ENCODE measurements at regions not wholly inside any gene's neighbourhood (a gene's known extent, or its start where the extent isn't known, plus 50 kb on each side); places are given as distances from the start of the nearest gene placed in this dataset.

DNA sequence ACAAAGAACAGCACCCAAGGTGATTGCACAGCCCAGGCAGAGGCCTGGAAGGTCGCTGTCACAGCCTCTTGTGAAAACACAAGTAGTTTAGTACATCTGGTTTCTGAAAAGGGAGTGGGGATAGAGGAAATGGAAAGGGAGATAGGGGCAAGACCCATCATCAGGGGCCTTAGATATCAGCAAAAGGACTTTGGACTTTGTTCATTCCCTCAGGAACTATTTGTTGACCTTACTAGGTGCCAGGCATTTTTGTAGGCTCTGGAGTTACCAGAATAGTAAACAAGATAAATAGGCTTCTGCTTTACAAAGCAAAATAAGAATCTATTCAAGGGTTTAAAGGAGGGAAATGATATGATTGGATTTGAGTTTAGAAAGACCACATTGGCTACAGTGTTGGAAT lies 199.4 kb upstream of the CDKN3 start:
- Mint-ChIP-seq H3K27ac (no peak overlapping the region), H3K4me1 (ENCODE audit: low read depth in 2 of 2) (no peaks in the 10 kb centered on the region), H3K9me3 (peaks cover 0 to 7% of the 10 kb centered on the region in 2 donors), H3K36me3 (ENCODE audit: insufficient read depth) (no peaks in the 10 kb centered on the region), H3K27me3 (no peaks in the 10 kb centered on the region), H3K4me3 (no peak overlapping the region)
- DNase-seq (no peak), ATAC-seq (replicated peaks) (no peak)

DNA sequence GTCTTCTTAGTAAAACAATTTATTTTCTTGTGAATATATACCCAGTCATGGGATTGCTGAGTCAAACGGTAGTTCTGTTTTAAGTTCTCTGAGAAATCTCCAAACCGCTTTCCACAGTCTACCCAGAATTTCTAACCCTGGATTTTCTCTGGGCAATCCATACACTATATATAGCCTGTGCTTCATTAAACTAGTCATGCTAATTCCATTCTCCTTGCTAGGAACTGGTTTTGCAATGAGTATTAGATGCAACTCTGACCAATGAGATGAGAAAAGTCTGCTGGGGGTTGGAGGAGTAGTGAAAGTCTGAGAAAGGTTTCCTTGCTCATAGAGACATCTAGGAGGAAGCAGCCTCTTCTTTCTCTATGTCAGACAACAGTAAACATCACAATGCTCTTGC lies 196.1 kb upstream of the CDKN3 start:
- Mint-ChIP-seq H3K4me3 (no peak overlapping the region), H3K9me3 (peaks cover 0 to 7% of the 10 kb centered on the region in 2 donors), H3K4me1 (ENCODE audit: low read depth in 2 of 2) (no peaks in the 10 kb centered on the region), H3K27ac (no peak overlapping the region), H3K36me3 (ENCODE audit: insufficient read depth) (no peaks in the 10 kb centered on the region), H3K27me3 (peaks cover 0 to 6% of the 10 kb centered on the region in 2 donors)
- no peak for DNase-seq
- no peak for ATAC-seq (replicated peaks)

DNA sequence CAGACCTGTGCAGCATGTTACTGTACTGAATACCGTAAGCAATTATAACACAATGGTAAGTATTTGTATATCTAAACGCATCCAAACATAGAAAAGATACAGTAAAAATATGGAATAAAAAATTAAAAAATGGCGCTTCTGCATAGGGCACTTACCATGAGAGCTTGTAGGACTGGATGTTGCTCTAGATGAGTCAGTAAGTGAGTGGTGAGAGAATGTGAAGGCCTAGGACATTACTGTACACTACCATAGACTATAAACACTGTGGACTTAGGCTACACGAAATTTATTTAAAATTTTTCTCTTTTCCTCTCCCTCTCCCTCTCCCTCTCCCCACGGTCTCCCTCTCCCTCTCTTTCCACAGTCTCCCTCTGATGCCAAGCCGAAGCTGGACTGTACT lies 194.5 kb upstream of the CDKN3 start:
- H3K27ac Mint-ChIP-seq = no peak overlapping the region
- H3K36me3 Mint-ChIP-seq (ENCODE audit: insufficient read depth) = no peaks in the 10 kb centered on the region
- ATAC-seq (replicated peaks) (no peak), DNase-seq (no peak)
- H3K27me3 Mint-ChIP-seq = peaks cover 0 to 6% of the 10 kb centered on the region in 2 donors
- no peak overlapping the region for H3K4me3 Mint-ChIP-seq
- no peaks in the 10 kb centered on the region for H3K4me1 Mint-ChIP-seq (ENCODE audit: low read depth in 2 of 2)
- H3K9me3 Mint-ChIP-seq = peaks cover 0 to 2% of the 10 kb centered on the region in 2 donors

DNA sequence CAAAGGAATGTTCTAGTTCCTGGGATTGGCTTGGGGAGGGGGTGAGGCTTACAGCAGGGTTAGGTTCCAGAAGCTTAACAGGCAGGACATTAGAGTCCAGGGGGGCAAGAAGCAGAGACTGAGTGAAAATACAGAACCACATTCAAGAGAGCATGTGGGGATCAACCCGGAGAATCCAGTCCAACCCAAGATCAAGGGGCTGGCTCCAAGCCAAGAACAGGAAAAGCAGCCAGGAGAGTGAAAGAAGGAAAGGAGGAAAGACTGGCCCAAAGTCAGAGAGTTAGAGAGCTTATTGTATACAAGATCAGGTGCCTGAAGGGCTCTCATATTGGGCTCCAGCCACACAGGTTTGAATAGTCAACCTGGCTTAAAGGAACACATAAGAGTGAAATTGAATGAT lies 190.3 kb upstream of the CDKN3 start:
- Mint-ChIP-seq H3K4me1 (ENCODE audit: low read depth in 2 of 2) (no peaks in the 10 kb centered on the region), H3K4me3 (no peak overlapping the region), H3K36me3 (ENCODE audit: insufficient read depth) (no peaks in the 10 kb centered on the region), H3K27ac (no peak overlapping the region), H3K27me3 (peaks cover 0 to 6% of the 10 kb centered on the region in 2 donors), H3K9me3 (no peaks in the 10 kb centered on the region)
- DNase-seq (no peak), ATAC-seq (replicated peaks) (no peak)

DNA sequence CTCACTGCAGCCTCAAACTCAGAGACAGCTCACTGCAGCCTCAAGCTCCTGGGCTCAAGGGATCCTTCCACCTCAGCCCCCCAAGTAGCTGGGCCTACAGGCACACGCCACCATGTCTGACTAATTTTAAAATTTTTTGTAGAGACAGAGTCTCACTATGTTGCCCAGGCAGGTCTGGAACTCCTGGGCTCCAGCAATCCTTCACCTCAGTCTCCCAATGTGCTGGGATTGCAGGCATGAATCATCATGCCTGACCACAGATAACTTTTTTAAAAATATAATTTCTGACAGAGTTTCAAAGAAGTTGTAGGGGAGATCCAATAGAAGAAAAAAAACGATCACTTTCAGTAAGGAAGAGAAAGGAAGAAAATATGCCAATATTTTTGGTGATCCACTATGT lies 189.7 kb upstream of the CDKN3 start:
- Mint-ChIP-seq H3K4me1 (ENCODE audit: low read depth in 2 of 2) (no peaks in the 10 kb centered on the region), H3K36me3 (ENCODE audit: insufficient read depth) (no peaks in the 10 kb centered on the region), H3K27ac (no peak overlapping the region), H3K27me3 (peaks cover 0 to 6% of the 10 kb centered on the region in 2 donors), H3K4me3 (no peak overlapping the region), H3K9me3 (no peaks in the 10 kb centered on the region)
- ATAC-seq (replicated peaks) = no peak
- DNase-seq = no peak

DNA sequence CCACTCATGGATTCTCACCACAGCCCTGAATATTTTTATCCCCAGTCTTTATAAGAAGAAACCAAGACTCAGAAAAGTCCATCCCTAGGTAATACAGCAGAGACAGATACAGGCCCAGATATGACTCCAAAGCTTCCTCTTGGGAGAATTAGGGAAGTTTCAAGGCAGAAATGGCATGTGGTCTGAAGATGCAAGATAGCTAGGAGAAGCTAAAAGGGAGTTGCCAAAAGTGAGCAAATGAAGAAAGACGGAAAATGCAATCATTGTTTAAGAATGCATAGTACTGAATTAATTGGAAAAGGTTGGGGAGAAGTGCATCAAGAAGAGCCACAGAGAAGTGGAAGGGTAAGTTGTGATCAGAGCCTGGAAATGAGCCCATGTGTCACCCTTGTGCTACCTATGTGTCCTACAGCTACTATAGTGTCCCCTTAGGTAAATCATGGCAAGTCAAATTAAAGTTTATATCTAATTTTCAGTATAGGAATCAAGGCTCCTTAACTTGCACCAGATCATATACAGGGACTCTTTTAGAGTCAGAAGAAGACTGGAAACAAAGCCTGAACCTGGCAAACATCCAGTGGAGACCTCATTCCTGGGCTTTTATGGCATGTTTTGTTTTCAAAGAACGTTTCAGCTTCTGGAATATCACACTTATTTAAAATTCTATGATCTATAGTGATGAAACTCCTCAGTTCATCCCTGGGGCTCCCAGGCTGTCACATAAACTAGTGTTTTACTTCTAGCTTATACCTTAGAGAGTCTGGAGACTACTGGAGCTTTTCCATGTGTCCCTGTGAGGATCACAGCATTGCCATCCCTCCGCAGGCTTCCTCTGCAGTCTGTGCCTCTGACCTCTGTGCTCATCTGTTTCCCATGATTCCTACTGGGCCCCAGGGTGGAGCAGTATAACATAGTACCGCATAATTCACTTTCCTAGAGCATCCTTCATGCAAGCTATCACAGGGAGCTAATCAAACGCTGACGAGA lies 189.0 kb upstream of the CDKN3 start:
- Mint-ChIP-seq H3K27ac (no peak overlapping the region), H3K36me3 (ENCODE audit: insufficient read depth) (no peaks in the 10 kb centered on the region), H3K4me3 (no peak overlapping the region), H3K27me3 (peaks cover 5 to 6% of the 10 kb centered on the region in 2 donors), H3K4me1 (ENCODE audit: low read depth in 2 of 2) (no peaks in the 10 kb centered on the region), H3K9me3 (no peaks in the 10 kb centered on the region)
- no peak for ATAC-seq (replicated peaks)
- no peak for DNase-seq

DNA sequence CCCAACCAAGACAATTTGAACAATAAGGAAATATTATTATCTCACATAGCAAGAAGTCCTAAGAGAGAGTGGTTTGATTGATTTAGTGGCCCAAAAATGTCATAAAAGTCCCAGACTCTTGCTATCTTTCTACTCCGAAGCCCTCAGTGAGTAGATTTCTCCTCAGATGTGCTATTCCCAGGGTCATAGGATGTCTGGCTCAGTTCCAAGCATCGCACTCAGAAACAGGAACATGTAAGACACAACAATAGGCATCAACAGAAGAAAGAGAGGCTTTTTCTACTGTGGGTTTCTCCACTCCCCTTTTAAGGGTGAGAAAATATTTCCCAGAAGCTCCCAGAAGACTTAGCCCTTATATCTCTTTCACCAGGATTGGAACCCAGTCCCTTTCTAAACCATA lies 188.1 kb upstream of the CDKN3 start:
- Mint-ChIP-seq H3K4me3 (no peak overlapping the region), H3K36me3 (ENCODE audit: insufficient read depth) (no peaks in the 10 kb centered on the region), H3K4me1 (ENCODE audit: low read depth in 2 of 2) (no peaks in the 10 kb centered on the region), H3K9me3 (no peaks in the 10 kb centered on the region), H3K27ac (no peak overlapping the region), H3K27me3 (peaks cover 5 to 6% of the 10 kb centered on the region in 2 donors)
- ATAC-seq (replicated peaks) = no peak
- no peak for DNase-seq

DNA sequence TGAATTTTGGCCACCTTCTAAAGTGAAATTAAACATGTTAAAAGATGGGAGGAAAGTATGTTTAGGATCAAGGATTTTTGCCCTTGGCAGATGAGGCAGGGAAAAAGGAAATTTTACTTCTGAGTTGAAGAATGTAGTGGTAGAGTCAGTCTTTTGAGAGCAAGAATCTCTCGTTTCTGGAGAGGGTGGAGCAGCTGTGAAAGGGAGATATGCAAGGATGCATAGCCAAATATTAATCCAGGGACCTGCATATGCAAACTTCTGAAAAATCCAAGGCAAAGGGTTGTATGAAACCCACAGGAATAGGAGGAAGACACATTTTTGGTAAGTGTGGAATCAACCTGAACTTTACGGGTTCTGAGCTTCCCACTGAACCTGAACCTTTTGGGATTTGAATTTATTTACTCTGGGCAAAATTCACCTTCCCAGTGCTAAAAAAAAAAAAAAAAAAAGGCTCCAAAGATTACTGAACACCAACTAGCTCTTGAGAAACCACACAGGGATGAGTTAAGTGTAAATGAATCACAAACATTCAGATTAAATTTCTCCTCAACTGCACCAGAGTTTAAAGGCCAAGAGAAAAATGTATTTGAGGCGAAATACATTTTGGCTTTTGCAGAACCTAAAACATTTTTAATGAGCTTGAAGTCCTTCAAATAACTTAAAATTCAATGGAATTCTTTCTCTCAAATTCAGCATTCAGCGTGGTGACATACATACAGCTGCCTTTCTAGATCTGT lies 187.1 kb upstream of the CDKN3 start:
- Mint-ChIP-seq H3K27ac (no peak overlapping the region), H3K36me3 (ENCODE audit: insufficient read depth) (no peaks in the 10 kb centered on the region), H3K4me1 (ENCODE audit: low read depth in 2 of 2) (no peaks in the 10 kb centered on the region), H3K9me3 (no peaks in the 10 kb centered on the region), H3K27me3 (peaks cover 5 to 6% of the 10 kb centered on the region in 2 donors), H3K4me3 (no peak overlapping the region)
- ATAC-seq (replicated peaks) = no peak
- no peak for DNase-seq

DNA sequence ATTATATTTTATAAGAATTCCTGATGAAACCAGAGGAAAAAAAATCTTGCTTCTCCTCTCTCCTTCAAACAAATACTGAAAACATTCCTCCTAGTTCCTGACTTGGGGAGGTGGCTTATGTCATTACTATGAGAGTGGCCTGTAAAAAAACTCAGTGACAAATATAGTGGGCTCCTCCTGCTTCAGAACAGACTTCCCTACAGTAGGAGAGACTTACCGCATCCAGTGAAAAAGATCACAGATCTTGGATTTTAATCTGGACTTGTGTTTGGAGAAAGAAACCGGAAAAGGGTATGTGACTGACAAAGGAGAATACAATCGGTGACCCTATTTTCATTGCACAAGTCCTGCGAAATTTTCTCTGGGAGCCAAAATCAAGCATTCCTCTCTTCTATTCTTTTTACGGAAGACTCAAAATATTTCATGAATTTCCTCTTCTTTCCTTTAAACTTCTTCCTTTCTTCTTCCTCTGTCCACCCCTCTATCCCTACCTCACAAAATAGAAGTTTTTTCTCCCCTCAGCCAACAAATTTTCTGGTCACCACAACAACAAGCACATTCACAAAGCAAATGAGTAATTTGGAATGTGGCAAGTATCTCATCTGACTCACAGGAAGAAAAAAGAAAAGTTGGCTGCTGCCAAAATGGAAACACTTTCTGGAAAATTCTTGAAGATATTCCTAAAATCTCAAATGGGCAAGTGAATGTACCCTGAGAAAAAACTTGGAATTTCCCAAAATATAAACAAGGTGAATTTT lies 185.1 kb upstream of the CDKN3 start:
- Mint-ChIP-seq H3K9me3 (no peaks in the 10 kb centered on the region), H3K27me3 (peaks cover 3 to 5% of the 10 kb centered on the region in 2 donors), H3K27ac (no peak overlapping the region), H3K36me3 (ENCODE audit: insufficient read depth) (no peaks in the 10 kb centered on the region), H3K4me1 (ENCODE audit: low read depth in 2 of 2) (no peaks in the 10 kb centered on the region), H3K4me3 (no peak overlapping the region)
- DNase-seq (no peak), ATAC-seq (replicated peaks) (no peak)

DNA sequence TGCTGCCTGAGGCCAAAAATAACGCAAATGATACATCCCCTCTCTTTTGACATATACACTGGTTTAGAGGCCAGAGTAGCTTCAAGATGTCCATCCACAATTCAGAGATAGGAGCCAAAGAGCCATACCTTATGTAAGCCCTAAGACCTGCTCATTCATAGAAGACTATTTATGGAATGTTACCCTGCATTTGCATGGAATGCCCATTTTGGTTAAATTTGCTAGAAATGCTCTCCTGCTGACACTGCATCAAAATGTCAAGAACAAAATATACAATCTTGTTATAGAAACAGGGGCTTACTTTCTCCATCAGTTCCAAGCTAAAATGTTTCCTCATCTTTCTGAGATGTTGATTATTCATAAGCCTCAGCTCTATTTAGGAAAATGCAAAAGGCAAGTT lies 183.3 kb upstream of the CDKN3 start:
- H3K4me1 Mint-ChIP-seq (ENCODE audit: low read depth in 2 of 2) = no peaks in the 10 kb centered on the region
- DNase-seq (no peak), ATAC-seq (replicated peaks) (no peak)
- H3K9me3 Mint-ChIP-seq = no peaks in the 10 kb centered on the region
- H3K36me3 Mint-ChIP-seq (ENCODE audit: insufficient read depth) = no peaks in the 10 kb centered on the region
- peaks cover 6 to 14% of the 10 kb centered on the region in 2 donors for H3K27me3 Mint-ChIP-seq
- H3K4me3 Mint-ChIP-seq = no peak overlapping the region
- no peak overlapping the region for H3K27ac Mint-ChIP-seq

DNA sequence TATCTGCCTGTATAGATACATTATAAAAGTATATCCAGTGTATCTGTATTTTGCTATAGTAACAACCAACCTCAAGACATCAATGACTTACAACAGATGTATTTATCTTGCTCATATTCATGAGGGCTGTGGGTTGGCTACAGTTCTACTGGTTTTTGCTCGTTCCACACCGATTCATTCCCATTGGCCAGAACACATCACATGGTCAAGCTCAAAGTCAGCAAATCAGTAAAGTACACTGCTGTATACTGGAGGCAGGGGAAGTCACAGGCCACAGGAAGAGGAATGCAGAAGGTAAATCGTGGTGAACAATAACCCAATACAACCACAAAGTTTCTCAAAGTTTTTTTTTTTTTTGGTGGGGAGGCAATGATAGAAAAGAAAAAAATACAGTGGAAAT lies 180.0 kb upstream of the CDKN3 start:
- ATAC-seq (replicated peaks) = no peak
- no peak for DNase-seq
- peaks cover 0 to 2% of the 10 kb centered on the region in 2 donors for H3K4me1 Mint-ChIP-seq (ENCODE audit: low read depth in 2 of 2)
- H3K36me3 Mint-ChIP-seq (ENCODE audit: insufficient read depth) = no peaks in the 10 kb centered on the region
- no peak overlapping the region for H3K27ac Mint-ChIP-seq
- no peaks in the 10 kb centered on the region for H3K9me3 Mint-ChIP-seq
- H3K4me3 Mint-ChIP-seq = no peak overlapping the region
- H3K27me3 Mint-ChIP-seq = peaks cover 29 to 41% of the 10 kb centered on the region in 2 donors

DNA sequence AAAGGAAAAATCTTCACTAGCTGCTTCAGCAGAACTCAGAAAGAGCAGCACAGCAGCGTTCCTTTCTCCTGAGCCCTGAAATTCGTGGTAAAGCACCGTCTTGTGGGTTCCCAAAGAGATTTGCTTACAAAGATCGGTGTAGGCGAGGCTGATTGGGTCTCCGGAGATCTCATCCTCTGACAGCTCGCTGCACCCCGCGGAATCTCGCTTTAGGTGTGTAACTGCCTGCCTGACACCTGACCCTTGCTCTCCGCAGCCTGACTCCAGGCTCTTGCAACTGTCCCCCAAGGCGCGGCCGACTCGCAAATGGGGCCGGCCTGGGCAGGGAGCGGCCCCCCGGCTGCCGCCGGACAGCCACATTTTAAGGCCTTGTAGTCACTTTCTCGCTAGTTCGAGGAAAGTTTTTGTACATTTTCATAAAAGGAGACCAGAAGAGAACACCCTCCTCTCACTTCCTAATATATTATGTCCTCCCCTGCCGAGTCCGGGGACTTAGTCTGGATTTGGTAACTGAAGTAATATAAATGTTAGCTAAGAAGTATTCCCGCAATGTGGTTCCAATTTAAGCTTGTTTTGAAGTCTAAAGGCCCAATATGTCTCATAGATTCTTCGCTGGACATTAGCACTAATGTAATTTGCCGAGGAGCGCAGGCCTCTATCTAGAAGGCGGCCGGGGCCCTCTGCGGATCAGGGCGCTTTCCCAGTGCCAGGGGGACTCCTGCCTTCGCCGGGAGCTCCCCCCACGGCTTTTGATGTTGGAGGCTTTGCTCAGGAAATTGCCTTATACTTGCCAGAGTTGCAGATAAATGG lies 177.3 kb upstream of the CDKN3 start:
- DNase-seq (no peak), ATAC-seq (replicated peaks) (no peak)
- Mint-ChIP-seq H3K4me1 (ENCODE audit: low read depth in 2 of 2) (peaks cover 0 to 2% of the 10 kb centered on the region in 2 donors), H3K4me3 (no peak overlapping the region), H3K27me3 (peaks cover 41 to 67% of the 10 kb centered on the region in 2 donors), H3K9me3 (no peaks in the 10 kb centered on the region), H3K36me3 (ENCODE audit: insufficient read depth) (no peaks in the 10 kb centered on the region), H3K27ac (no peak overlapping the region)
